ENCODE measurements at regions not wholly inside any gene's neighbourhood (a gene's known extent, or its start where the extent isn't known, plus 50 kb on each side); places are given as distances from the start of the nearest gene placed in this dataset.

GRCh38 chr12:74292351-74293194 lies 245.1 kb upstream of the ATXN7L3B start:
- TF ChIP-seq, protein P1, sequence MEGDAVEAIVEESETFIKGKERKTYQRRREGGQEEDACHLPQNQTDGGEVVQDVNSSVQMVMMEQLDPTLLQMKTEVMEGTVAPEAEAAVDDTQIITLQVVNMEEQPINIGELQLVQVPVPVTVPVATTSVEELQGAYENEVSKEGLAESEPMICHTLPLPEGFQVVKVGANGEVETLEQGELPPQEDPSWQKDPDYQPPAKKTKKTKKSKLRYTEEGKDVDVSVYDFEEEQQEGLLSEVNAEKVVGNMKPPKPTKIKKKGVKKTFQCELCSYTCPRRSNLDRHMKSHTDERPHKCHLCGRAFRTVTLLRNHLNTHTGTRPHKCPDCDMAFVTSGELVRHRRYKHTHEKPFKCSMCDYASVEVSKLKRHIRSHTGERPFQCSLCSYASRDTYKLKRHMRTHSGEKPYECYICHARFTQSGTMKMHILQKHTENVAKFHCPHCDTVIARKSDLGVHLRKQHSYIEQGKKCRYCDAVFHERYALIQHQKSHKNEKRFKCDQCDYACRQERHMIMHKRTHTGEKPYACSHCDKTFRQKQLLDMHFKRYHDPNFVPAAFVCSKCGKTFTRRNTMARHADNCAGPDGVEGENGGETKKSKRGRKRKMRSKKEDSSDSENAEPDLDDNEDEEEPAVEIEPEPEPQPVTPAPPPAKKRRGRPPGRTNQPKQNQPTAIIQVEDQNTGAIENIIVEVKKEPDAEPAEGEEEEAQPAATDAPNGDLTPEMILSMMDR (IDR thresholded peaks at IDR 0.05), result no peak
- TF ChIP-seq POLR2A (IDR thresholded peaks at IDR 0.05), result no peak
